ENCODE measurements at regions not wholly inside any gene's neighbourhood (a gene's known extent, or its start where the extent isn't known, plus 50 kb on each side); places are given as distances from the start of the nearest gene placed in this dataset.

DNA sequence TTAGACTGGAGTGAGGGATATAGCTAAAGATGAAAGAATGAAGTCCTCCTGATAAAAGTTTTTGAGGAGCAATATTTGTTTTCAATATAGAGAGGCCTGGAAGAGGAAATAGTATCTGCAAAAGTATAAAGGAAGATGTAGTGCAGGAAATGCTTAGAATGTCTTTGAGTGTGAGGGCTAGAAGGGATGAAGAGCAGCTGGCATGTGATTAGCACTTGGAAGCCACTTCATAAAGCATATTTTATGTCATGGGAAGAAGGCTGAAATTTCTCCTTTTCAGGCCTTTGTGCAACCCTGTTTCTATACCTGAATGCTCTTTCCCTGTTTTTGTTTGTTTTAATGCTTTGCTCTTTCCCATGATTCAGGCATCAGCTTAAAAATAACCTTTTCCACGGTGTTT is 323.3 kb upstream of the DEPDC1 start:
- no peaks in the 10 kb centered on the region for H3K36me3 Mint-ChIP-seq (ENCODE audit: low read depth)
- H3K4me3 Mint-ChIP-seq: no peak overlapping the region
- no peaks in the 10 kb centered on the region for H3K9me3 Mint-ChIP-seq
- H3K4me3 ChIP-seq (ENCODE audit: low read length): no peak overlapping the region
- TF ChIP-seq, protein P1, sequence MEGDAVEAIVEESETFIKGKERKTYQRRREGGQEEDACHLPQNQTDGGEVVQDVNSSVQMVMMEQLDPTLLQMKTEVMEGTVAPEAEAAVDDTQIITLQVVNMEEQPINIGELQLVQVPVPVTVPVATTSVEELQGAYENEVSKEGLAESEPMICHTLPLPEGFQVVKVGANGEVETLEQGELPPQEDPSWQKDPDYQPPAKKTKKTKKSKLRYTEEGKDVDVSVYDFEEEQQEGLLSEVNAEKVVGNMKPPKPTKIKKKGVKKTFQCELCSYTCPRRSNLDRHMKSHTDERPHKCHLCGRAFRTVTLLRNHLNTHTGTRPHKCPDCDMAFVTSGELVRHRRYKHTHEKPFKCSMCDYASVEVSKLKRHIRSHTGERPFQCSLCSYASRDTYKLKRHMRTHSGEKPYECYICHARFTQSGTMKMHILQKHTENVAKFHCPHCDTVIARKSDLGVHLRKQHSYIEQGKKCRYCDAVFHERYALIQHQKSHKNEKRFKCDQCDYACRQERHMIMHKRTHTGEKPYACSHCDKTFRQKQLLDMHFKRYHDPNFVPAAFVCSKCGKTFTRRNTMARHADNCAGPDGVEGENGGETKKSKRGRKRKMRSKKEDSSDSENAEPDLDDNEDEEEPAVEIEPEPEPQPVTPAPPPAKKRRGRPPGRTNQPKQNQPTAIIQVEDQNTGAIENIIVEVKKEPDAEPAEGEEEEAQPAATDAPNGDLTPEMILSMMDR (IDR thresholded peaks at IDR 0.05): no peak
- H3K36me3 ChIP-seq (ENCODE audit: insufficient read depth, low read length): no peaks in the 10 kb centered on the region
- H3K27me3 ChIP-seq (ENCODE audit: control insufficient read depth in 1 of 2, insufficient read depth in 2 of 2, low read length in 2 of 2): no peaks in the 10 kb centered on the region
- ChIA-PET CTCF (no interaction called here), POLR2A (no interaction called here)
- H3K9me3 ChIP-seq (ENCODE audit: control insufficient read depth in 1 of 2, insufficient read depth in 1 of 2, low read length in 2 of 2): peaks cover 3 to 17% of the 10 kb centered on the region in 2 experiments
- H3K27ac ChIP-seq (ENCODE audit: low read depth in 1 of 2, low read length in 2 of 2): no peak overlapping the region
- H3K4me1 Mint-ChIP-seq (ENCODE audit: low read depth): no peaks in the 10 kb centered on the region
- no peaks in the 10 kb centered on the region for H3K4me1 ChIP-seq (ENCODE audit: insufficient read depth, low read length)
- no peak for DNase-seq
- H3K27ac Mint-ChIP-seq: no peak overlapping the region
- ATAC-seq (ENCODE audit: poor library complexity): no peak
- intact Hi-C loops (cut with DNase I, micrococcal nuclease): no loop called here
- H3K27me3 Mint-ChIP-seq: no peaks in the 10 kb centered on the region

DNA sequence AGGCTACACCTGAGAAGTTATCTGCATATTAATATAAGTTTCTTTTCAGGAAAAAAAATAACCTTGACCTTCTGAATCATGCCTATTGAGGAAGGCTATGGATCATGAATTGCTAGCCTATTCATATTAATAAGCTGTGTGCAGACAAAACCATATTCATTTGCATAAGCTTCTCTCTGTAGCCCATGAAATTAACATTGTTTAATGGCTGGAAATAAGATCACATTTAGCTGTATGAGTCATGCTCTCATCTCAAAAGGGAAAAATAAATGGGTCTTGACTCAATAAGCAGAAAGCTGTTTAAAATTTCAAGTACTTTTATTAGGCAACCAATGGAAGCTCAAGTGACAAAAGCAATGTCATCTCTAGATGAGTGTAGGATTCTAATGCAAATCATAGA is 330.0 kb upstream of the DEPDC1 start:
- H3K9me3 ChIP-seq (ENCODE audit: control insufficient read depth in 1 of 2, insufficient read depth in 1 of 2, low read length in 2 of 2): peaks cover 4 to 9% of the 10 kb centered on the region in 2 experiments
- Mint-ChIP-seq H3K4me3 (no peak overlapping the region), H3K36me3 (ENCODE audit: low read depth) (no peaks in the 10 kb centered on the region), H3K27me3 (no peaks in the 10 kb centered on the region), H3K27ac (no peak overlapping the region), H3K4me1 (ENCODE audit: low read depth) (no peaks in the 10 kb centered on the region), H3K9me3 (peaks cover 3% of the 10 kb centered on the region)
- no peaks in the 10 kb centered on the region for H3K27me3 ChIP-seq (ENCODE audit: control insufficient read depth in 1 of 2, insufficient read depth in 2 of 2, low read length in 2 of 2)
- H3K4me3 ChIP-seq (ENCODE audit: low read length): no peak overlapping the region
- H3K4me1 ChIP-seq (ENCODE audit: insufficient read depth, low read length): no peaks in the 10 kb centered on the region
- ChIA-PET CTCF (no interaction called here), POLR2A (no interaction called here)
- no peak overlapping the region for H3K27ac ChIP-seq (ENCODE audit: low read depth in 1 of 2, low read length in 2 of 2)
- ATAC-seq (ENCODE audit: poor library complexity): no peak
- intact Hi-C loops (cut with DNase I, micrococcal nuclease): no loop called here
- DNase-seq: no peak
- no peaks in the 10 kb centered on the region for H3K36me3 ChIP-seq (ENCODE audit: insufficient read depth, low read length)
- TF ChIP-seq, protein P1 (IDR thresholded peaks at IDR 0.05): no peak

DNA sequence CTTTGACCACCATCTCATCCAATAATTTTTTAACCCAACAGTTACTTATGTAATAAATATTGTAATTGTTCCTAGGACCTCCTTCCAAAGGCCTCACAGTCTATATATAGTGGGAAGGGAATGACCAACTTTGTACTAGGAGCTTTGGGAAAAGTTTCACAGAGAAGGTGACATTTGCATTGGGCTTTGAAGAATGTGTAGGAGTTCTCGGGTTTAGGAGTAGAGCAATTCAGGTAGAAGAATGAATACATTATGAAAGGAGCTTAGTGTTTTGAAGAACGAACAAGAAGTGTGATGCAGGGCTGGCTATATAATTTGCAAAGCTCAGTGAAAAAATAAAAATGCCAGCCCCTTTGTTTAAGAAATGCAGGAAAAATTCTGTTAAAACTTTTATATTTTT is 330.4 kb upstream of the DEPDC1 start:
- peaks cover under 1 to 9% of the 10 kb centered on the region in 2 experiments for H3K9me3 ChIP-seq (ENCODE audit: control insufficient read depth in 1 of 2, insufficient read depth in 1 of 2, low read length in 2 of 2)
- TF ChIP-seq, protein P1 (IDR thresholded peaks at IDR 0.05): no peak
- no peaks in the 10 kb centered on the region for H3K4me1 ChIP-seq (ENCODE audit: insufficient read depth, low read length)
- no peaks in the 10 kb centered on the region for H3K27me3 Mint-ChIP-seq
- no peaks in the 10 kb centered on the region for H3K27me3 ChIP-seq (ENCODE audit: control insufficient read depth in 1 of 2, insufficient read depth in 2 of 2, low read length in 2 of 2)
- no peak for DNase-seq
- intact Hi-C loops (cut with DNase I, micrococcal nuclease): no loop called here
- H3K27ac ChIP-seq (ENCODE audit: low read depth in 1 of 2, low read length in 2 of 2): no peak overlapping the region
- no peak overlapping the region for H3K4me3 Mint-ChIP-seq
- ChIA-PET POLR2A (no interaction called here), CTCF (no interaction called here)
- H3K36me3 Mint-ChIP-seq (ENCODE audit: low read depth): no peaks in the 10 kb centered on the region
- no peaks in the 10 kb centered on the region for H3K36me3 ChIP-seq (ENCODE audit: insufficient read depth, low read length)
- no peak for ATAC-seq (ENCODE audit: poor library complexity)
- H3K4me1 Mint-ChIP-seq (ENCODE audit: low read depth): no peaks in the 10 kb centered on the region
- H3K4me3 ChIP-seq (ENCODE audit: low read length): no peak overlapping the region
- H3K9me3 Mint-ChIP-seq: peaks cover 5% of the 10 kb centered on the region
- H3K27ac Mint-ChIP-seq: no peak overlapping the region
